ENCODE measurements at regions not wholly inside any gene's neighbourhood (a gene's known extent, or its start where the extent isn't known, plus 50 kb on each side); places are given as distances from the start of the nearest gene placed in this dataset.

- no peak for TF ChIP-seq CTCF (IDR thresholded peaks at IDR 0.05)
- no peak for TF ChIP-seq POLR2AphosphoS5 (IDR thresholded peaks at IDR 0.05; ENCODE audit: low read depth, low read length)
- no peak for TF ChIP-seq SIN3A (IDR thresholded peaks at IDR 0.05; ENCODE audit: borderline replicate concordance, insufficient read depth, low read depth, low read length)
- no peak for TF ChIP-seq TCF7L2 (IDR thresholded peaks at IDR 0.05; ENCODE audit: low read depth, low read length)
- no peak for TF ChIP-seq REST (IDR thresholded peaks at IDR 0.05; ENCODE audit: insufficient read depth in 1 of 2, low read depth in 2 of 2, low read length in 1 of 2)
Measured at GRCh38 chr10:3949711-3950110, 164.7 kb upstream of the KLF6 start.

All from Panc1 (cell line).